Astrocyte of the hippocampus (primary cell): ENCODE measurements at regions not wholly inside any gene's neighbourhood (a gene's known extent, or its start where the extent isn't known, plus 50 kb on each side); places are given as distances from the start of the nearest gene placed in this dataset.

Experiments
- DNase-seq: peaks from one replicate; pipeline ENCODE4 v3.0.0; 2011; ENCODE audit warnings: low read depth, low spot score

- no peak for DNase-seq
Observed at GRCh38 chr15:80308002-80308401, 56.0 kb upstream of the CTXND1 start.

DNA sequence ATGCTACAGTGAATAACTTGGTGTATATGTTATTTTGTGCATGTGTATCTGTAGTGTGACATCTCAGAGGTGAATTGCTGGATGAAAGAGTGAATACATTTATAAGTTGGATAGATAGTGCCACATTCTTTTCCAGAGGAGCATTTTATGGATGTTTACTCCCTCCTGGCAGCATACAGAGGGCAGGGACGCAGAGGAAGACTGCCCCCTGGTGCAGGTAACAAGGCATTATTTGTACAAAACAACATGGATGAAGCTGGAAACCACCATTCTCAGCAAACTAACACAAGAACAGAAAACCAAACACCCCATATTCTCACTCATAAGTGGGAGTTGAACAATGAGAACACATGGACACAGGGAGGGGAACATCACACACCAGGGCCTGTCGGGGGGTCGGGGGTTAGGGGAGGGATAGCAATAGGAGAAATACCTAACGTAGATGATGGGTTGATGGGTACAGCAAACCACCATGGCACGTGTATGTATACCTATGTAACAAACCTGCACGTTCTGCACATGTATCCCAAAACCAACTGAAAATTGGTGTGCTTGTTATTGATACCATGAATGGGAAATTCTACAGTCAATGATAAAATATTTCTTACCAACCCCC lies 57.9 kb upstream of the CTXND1 start:
- DNase-seq = peak; percentile 62

DNA sequence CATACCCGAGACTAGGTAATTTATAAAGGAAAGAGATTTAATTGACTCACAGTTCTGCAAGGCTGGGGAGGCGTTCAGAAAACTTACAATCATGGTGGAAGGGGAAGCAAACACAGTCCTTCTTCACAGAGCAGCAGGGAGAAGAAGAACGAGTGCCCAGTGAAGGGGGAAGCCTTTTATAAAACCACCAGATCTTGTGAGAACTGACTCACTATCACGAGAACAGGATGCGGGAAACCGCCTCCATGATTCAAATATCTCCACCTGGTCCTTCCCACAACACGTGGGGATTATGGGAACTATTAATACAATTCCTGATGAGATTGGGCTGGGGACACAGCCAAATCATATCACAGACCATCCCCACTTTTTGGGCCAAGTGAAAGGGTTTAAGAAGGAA lies 58.8 kb upstream of the CTXND1 start:
- DNase-seq = no peak

GRCh38 chr15:80315289-80315987 lies 63.4 kb upstream of the CTXND1 start:
- DNase-seq = no peak

GRCh38 chr15:80317389-80318182 lies 65.6 kb upstream of the CTXND1 start:
- DNase-seq = peak; percentile 55

- no peak for DNase-seq
Observed at GRCh38 chr15:80321853-80322252, 69.8 kb upstream of the CTXND1 start.

- DNase-seq = no peak
Observed at GRCh38 chr15:80323285-80323684, 71.3 kb upstream of the CTXND1 start.

DNA sequence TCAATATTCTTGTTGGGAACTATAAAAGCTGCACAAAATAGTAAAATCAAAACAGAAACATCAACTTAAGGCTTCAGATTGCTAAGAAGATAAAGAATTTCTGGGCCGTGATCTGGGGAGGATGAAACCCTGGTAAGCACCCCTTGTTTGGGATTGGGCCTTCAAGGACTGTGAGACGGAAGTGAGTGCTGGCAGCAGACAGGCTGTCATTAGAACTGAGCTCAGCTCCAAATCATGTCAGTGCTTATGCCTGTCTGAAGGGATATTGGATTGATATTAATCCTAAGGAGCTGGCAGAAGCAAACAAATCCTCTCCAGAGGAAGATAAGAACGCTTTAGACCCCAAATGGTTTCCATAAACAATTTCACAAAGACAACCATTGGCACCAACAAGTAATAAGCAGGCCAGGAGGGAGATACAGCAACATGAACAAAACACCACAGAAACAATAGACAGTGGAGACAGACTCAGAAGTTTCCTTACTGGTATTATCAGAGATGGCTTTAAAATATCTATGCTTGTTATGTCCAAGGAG lies 72.6 kb upstream of the CTXND1 start:
- no peak for DNase-seq

- no peak for DNase-seq
Observed at GRCh38 chr15:80325206-80325605, 73.2 kb upstream of the CTXND1 start.

DNA sequence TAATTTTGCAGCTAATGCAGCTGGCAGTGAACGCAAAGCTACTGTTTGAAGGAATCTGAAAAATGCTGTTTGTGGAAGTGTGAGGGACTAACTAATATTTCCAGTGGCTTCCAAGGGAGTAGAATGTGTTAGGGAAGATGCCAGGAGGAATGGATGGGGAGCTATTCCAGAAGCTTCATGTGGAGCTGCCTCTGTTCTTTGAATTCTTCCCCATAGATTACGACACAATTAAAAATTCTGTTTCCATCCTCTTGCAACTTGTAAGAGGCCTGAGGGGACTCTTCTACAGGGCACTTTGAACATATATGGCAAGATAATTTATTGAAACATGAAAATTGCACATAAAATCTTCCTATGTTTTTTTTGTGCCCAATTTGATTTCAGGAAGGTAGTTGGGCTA lies 74.3 kb upstream of the CTXND1 start:
- DNase-seq = peak; percentile 19

- DNase-seq = no peak
Observed at GRCh38 chr15:80328496-80328895, 75.7 kb upstream of the ARNT2 start.

DNA sequence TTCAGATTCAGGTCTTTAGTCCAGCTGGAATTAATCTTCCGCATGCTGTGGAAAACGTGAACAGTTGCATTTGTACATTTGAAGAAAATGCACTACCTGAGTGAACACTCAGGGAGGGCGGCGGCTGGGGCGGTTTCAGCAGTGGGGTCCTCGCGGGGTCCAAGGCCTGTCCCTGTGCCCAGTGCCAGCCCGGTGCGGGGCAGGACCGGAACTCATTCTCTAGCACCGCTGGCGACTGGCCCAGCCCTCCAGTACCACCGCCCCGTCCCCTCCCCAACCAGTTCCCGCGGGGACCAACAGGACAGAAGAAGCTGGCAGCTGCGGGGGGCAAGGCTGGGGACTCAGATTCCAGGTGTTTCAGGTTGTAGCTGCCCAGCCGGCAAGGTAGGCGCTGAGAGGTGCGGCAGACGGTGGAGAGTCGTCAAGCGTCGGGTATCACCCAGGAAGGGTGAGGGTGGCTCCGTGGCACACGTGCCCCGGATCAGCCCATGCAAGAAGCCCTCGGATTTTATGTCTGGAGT lies 72.2 kb upstream of the ARNT2 start:
- no peak for DNase-seq

GRCh38 chr15:80333261-80333660 lies 70.9 kb upstream of the ARNT2 start:
- no peak for DNase-seq

DNA sequence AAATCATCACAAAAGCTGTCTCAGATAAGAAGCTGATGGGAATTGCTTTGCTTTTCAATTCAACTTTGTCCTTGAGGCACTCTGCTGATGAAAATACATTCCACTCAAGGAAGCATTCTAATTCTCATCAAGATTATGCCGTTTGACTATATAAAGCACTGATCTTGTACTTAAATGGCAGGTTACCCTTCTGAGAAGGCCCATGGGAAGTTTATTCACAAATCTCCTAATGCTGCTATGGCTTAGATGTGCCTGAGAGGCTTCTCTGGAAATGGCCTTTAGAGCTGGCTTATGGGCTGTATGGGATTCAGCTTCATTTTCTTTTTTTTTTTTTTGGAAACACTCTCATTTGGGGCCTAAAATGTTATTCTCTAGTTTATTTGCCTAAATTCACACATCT lies 69.7 kb upstream of the ARNT2 start:
- no peak for DNase-seq

- DNase-seq = no peak
Observed at GRCh38 chr15:80339601-80340000, 64.6 kb upstream of the ARNT2 start.

- DNase-seq = no peak
Observed at GRCh38 chr15:80342148-80342547, 62.0 kb upstream of the ARNT2 start.

DNA sequence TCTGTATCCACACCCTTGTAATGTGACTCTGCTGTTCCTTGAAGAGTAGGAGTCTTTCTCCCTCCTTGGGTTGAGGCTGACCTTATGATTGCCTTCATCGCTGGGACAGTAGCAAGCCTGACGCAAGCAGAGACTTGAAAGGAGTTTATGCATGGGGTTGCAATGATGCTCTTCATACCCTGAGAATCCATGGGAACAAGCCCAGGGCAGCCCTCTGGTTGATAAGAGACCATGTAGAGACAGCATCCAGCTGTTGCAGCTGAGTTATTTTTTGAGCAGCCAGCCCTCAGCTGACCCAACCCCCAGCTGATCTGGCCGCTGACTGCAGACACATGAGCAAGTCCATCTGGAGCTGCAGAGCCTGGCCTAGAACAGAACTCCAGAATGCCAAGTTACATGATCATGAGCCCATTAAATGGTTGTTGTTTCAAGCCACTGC lies 60.6 kb upstream of the ARNT2 start:
- no peak for DNase-seq

- no peak for DNase-seq
Observed at GRCh38 chr15:80350941-80351610, 53.1 kb upstream of the ARNT2 start.
